NCI-H82 treated with DMSO at 0.1 percent for 48 hours (cell line): ENCODE measurements at regions not wholly inside any gene's neighbourhood (a gene's known extent, or its start where the extent isn't known, plus 50 kb on each side); places are given as distances from the start of the nearest gene placed in this dataset.

Source experiments
- DNase-seq: peaks from one replicate; lab custom pipeline; 2025; ENCODE audit not compliant: unreplicated experiment; lab: John Stamatoyannopoulos, UW

DNA sequence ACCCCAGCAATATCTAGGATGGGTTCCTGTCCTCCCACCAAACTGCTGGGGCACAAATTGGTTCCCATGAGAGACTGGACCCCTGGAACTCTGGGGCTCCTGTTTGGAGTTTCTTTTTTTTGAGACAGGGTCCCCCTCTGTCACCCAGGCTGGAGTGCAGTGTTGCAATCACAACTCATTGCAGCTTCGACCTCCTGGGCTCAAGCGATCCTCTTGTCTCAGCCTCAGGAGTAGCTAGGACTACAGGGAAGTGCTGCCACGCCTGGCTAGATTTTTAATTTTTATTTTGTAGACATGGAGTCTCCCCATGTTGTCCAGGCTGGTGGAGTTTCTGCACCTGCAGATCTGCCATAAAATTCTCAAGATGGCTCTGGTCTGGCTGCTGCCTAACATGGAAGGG lies 56.3 kb upstream of the BRD7 start:
- DNase-seq = no peak

DNA sequence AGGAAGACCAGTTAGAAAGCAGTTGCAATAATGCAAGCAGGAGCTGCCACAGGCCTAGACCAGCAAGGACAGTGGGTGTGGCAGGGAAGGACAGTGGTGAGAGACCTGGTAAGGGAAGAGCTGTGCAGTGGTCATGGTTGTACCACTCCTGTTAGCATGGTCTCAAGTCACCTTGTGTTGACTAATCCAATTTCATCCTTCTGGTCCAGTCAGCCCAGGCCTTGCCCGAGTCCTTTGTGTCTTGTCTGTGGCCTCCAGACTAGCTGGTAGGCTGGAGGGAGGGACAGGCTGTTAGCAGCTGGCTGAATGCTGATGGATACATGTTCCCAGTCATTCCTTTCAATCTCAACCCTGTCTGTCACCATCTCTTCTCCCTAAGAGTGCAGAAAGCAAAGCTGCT lies 54.1 kb upstream of the BRD7 start:
- no peak for DNase-seq

DNA sequence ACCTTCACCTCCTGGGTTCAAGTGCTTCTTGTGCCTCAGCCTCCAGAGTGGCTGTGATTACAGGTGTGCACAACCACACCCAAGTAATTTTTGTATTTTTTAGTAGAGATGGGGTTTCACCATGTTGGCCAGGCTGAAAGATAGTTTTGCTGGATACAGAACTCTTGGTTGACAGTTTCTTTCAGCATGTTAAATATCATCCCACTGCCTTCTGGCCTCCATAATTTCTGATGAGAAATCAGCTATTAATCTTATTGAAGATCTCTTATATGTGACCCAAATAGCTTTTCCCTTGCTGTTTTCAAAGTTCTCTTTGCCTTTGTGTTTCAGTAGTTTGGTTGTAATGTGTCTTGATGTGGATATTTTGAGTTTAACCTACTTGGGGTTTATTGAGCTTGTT lies 50.3 kb upstream of the BRD7 start:
- no peak for DNase-seq
